CD4-positive, alpha-beta T cell treated with Interleukin-1 beta for 1 hour (primary cell): ENCODE measurements at regions not wholly inside any gene's neighbourhood (a gene's known extent, or its start where the extent isn't known, plus 50 kb on each side); places are given as distances from the start of the nearest gene placed in this dataset.
"Not testable (repeated sequence)": the region's sequence is repeated elsewhere in the genome, so short reads cannot be mapped to it uniquely, and the experiment has no call there.

ENCODE experiments used
- DNase-seq, 2 donors: peaks; one replicate each; pipeline ENCODE4 v3.0.0-alpha.2; 2020 to 2022

GRCh38 chr2:185274718-185275484 lies 463.7 kb upstream of the FSIP2 start:
- no peak for DNase-seq

GRCh38 chr2:185275979-185276378 lies 462.6 kb upstream of the FSIP2 start:
- not testable (repeated sequence) for DNase-seq

GRCh38 chr2:185278761-185279160 lies 459.8 kb upstream of the FSIP2 start:
- no peak for DNase-seq

GRCh38 chr2:185279999-185280398 lies 458.6 kb upstream of the FSIP2 start:
- no peak for DNase-seq

- DNase-seq = no peak
These were observed 453.9 kb upstream of the FSIP2 start for GRCh38 chr2:185284696-185285095.

GRCh38 chr2:185290012-185290411 lies 448.6 kb upstream of the FSIP2 start:
- not testable (repeated sequence) for DNase-seq

- no peak for DNase-seq
These were observed 447.5 kb upstream of the FSIP2 start for GRCh38 chr2:185291035-185291647.

GRCh38 chr2:185299867-185300266 lies 438.7 kb upstream of the FSIP2 start:
- DNase-seq = no peak

- DNase-seq = no peak
These were observed 432.5 kb upstream of the FSIP2 start for GRCh38 chr2:185306119-185306518.

GRCh38 chr2:185316383-185316782 lies 422.2 kb upstream of the FSIP2 start:
- no peak for DNase-seq

- DNase-seq = no peak
These were observed 420.3 kb upstream of the FSIP2 start for GRCh38 chr2:185318271-185318724.

GRCh38 chr2:185335879-185336278 lies 402.7 kb upstream of the FSIP2 start:
- no peak for DNase-seq

- no peak for DNase-seq
These were observed 401.6 kb upstream of the FSIP2 start for GRCh38 chr2:185337033-185337432.

GRCh38 chr2:185338104-185338503 lies 400.5 kb upstream of the FSIP2 start:
- DNase-seq = no peak

- no peak for DNase-seq
These were observed 391.2 kb upstream of the FSIP2 start for GRCh38 chr2:185347445-185347844.

- no peak for DNase-seq
These were observed 377.8 kb upstream of the FSIP2 start for GRCh38 chr2:185360776-185361175.

GRCh38 chr2:185372188-185372587 lies 366.4 kb upstream of the FSIP2 start:
- DNase-seq = no peak

- no peak for DNase-seq
These were observed 365.4 kb upstream of the FSIP2 start for GRCh38 chr2:185373229-185373628.

GRCh38 chr2:185374878-185375277 lies 363.7 kb upstream of the FSIP2 start:
- no peak for DNase-seq

- no peak for DNase-seq
These were observed 362.9 kb upstream of the FSIP2 start for GRCh38 chr2:185375731-185376130.

- DNase-seq = no peak
These were observed 357.0 kb upstream of the FSIP2 start for GRCh38 chr2:185381631-185382030.

GRCh38 chr2:185384822-185385560 lies 353.6 kb upstream of the FSIP2 start:
- no peak for DNase-seq

GRCh38 chr2:185388226-185388625 lies 350.4 kb upstream of the FSIP2 start:
- no peak for DNase-seq

GRCh38 chr2:185391543-185391942 lies 347.1 kb upstream of the FSIP2 start:
- DNase-seq = no peak
